Fibroblast of mammary gland (primary cell): ENCODE measurements at regions not wholly inside any gene's neighbourhood (a gene's known extent, or its start where the extent isn't known, plus 50 kb on each side); places are given as distances from the start of the nearest gene placed in this dataset.
A peak's percentile ranks its signal among the peaks of the same experiment; 100 is the strongest.

Experiments used
- DNase-seq: peaks from one replicate; pipeline ENCODE4 v3.0.0-alpha.2; 2010; ENCODE audit warnings: low read depth
- H3K4me3 ChIP-seq: 2 replicates; pipeline ENCODE4 v1.5.1; 2011; ENCODE audit warnings: low read depth, mild to moderate bottlenecking, low read length, moderate library complexity; ENCODE audit not compliant: control insufficient read depth
- CTCF ChIP-seq: conservative IDR thresholded peaks from 2 replicates; pipeline ENCODE4 v1.5.1; 2011; ENCODE audit warnings: low read depth, low read length, inconsistent platforms; ENCODE audit not compliant: control insufficient read depth, insufficient read depth

DNA sequence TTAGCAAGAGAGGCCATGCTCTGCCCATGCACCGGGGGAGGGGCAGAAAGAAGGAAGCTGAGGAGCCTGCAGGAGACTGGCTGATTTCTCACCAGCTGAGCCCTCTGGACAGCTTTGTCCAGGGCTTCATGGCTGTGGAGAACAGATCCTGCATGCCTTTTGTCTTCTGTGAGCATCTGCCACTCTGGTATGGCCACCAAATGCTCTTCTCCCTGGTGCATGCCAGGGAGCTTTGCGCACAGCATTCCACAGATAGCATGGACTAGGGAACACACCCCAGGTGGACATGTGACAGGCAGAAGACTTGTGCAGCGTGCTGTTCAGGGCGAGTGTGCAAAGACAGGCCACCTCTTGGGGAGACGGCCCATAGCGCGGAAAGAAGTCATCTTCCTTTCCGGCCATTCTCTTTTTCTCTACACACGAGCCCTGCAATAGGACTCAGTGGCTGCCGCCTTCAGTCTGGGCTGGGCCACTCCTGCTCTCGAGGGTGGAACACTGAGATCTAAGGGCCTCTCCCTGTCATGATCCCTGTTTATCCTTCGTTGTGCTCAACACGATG lies 56.7 kb downstream of the GADD45G start:
- TF ChIP-seq CTCF = no peak
- H3K4me3 ChIP-seq = no peak overlapping the region
- no peak for DNase-seq

- peak overlapping the region; percentile 27 for H3K4me3 ChIP-seq
- no peak for TF ChIP-seq CTCF
- DNase-seq = peak; percentile 90
Measured at GRCh38 chr9:89661956-89662717, 57.3 kb downstream of the GADD45G start.

DNA sequence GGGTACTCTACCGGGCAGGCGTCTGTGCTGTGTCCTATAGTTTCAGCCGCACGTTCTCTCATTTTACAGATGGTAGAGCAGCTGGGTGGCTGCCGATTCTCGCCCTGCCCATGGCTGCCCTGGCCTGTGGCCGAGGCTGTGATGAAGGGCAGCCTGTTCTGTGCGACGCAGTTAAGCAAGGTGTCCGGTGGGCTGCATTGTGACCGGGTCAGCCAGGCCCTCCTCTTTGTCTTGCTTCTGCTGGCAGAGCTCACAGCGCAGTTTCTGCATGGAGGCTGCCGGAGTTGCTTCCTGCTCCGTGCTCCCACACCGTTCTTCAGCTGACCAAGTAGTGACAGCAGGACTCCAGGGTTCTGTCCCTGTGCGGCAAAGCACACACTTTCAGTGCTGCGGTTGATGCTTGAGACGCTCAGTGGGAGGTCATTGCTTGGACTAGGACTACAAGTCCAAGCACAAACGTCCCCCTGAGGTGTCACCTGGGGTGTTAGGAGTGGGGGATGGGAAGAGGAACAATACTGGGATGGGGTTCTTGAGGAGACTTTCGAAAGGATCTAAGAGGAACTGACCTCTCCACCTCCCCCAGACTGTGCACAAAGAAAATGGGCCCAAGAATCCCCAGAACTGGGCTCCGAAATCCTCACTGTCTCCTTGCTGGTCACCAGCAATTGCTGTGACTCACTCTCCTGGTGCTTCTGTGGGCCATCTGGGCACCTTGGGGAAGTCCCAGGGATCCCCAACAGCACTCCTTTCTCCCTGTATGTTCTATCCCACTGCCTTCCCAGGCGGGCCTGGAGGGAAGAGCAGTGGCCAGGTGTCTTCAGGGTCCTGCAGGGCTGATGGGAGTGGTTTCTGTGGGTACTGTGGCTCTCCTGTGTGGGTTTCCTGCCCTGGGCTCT lies 58.2 kb downstream of the GADD45G start:
- no peak for DNase-seq
- TF ChIP-seq CTCF = no peak
- no peak overlapping the region for H3K4me3 ChIP-seq

DNA sequence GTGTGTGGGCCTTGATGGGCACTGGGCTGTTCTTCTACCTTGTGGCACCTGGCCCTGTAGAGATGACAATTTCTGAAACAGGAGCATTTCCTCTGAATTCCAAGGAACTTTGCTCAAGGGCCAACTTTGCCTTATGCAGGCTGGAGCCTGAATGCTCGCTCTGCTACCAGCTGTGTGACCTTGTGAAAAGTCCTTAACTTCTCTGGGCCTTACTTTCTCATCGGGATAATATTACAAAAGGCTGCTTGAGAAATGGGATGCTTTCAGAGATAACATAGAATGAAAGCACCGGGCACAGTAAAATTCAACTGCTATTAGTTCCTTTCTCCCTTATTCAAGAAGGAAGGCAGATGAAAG lies 58.8 kb downstream of the GADD45G start:
- DNase-seq = no peak
- TF ChIP-seq CTCF = no peak
- no peak overlapping the region for H3K4me3 ChIP-seq

DNA sequence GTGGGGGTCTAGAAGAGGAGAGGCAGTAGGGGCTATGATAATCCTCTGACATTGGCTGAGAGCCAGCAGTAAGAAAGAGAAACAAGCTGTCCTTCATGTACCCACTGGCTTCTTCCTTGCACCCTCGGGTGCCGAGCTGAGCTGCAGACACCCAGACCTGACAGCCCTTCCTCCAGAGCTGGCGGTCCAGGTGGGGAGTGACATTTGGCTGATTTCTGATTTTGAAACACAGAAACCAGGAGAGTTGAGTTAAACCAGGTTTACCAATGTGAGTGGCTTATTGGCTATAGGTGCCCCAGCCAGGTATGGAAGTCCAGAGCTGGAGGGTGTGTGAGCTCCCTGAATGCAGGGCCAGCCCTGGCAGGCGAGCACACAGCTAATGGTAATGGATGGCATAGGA lies 59.2 kb downstream of the GADD45G start:
- no peak overlapping the region for H3K4me3 ChIP-seq
- DNase-seq = no peak
- no peak for TF ChIP-seq CTCF

DNA sequence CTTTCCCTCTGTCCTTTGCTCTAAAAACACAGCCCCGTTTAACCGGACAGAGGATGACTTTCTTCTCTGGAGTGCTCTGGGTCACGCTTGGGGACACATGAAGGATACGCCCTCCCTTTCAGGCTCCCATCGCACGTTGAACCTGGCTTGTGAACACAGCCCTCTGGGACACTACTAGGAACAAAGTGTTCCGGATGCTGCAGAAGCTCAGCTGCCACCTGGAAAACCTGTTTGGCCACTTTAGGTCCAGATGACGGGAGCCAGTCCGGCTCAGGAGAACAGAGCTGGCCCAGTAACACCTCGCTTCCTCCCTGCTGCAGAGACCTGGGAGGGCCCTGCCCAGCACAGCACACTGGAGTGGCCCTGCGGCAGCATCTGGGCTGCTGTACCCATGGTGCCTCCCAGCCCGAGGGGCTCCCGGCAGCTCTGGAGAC lies 60.1 kb downstream of the GADD45G start:
- no peak for DNase-seq
- no peak for TF ChIP-seq CTCF
- no peak overlapping the region for H3K4me3 ChIP-seq
